HL-60 (cell line): ENCODE measurements at regions not wholly inside any gene's neighbourhood (a gene's known extent, or its start where the extent isn't known, plus 50 kb on each side); places are given as distances from the start of the nearest gene placed in this dataset.

Experiments used
- CTCF ChIP-seq: IDR thresholded peaks from one replicate; pipeline ENCODE4 v1.5.1; 2011; ENCODE audit warnings: low read length, control low read depth, inconsistent platforms; ENCODE audit not compliant: insufficient read depth
- POLR2AphosphoS5 ChIP-seq: IDR thresholded peaks from 2 replicates; pipeline ENCODE4 v1.6.1; 2012; ENCODE audit warnings: low read depth

- TF ChIP-seq CTCF, result no peak
- no peak for TF ChIP-seq POLR2AphosphoS5
These were observed 477.7 kb upstream of the C9orf72 start for GRCh38 chr9:28050941-28051340.
